OCI-LY3 (cell line): ENCODE measurements at regions not wholly inside any gene's neighbourhood (a gene's known extent, or its start where the extent isn't known, plus 50 kb on each side); places are given as distances from the start of the nearest gene placed in this dataset.

Source experiments
- CTCF ChIP-seq: fragments of 200-600, 300-600 bp; sonication (generic); IDR thresholded peaks from 2 replicates; pipeline ENCODE4 v1.5.1; 2014; ENCODE audit warnings: antibody characterized with exemption, low read length, low read depth
- EZH2phosphoT487 ChIP-seq: fragments of 200-600 bp; shearing (Covaris generic); IDR thresholded peaks from 2 replicates; pipeline ENCODE4 v1.6.1; 2018; ENCODE audit warnings: antibody characterized with exemption, mixed run types, low read depth

GRCh38 chr10:28986117-28986792 lies 302.6 kb upstream of the LYZL1 start:
- TF ChIP-seq CTCF (no peak), EZH2phosphoT487 (no peak)
